ENCODE measurements at regions not wholly inside any gene's neighbourhood (a gene's known extent, or its start where the extent isn't known, plus 50 kb on each side); places are given as distances from the start of the nearest gene placed in this dataset.

DNA sequence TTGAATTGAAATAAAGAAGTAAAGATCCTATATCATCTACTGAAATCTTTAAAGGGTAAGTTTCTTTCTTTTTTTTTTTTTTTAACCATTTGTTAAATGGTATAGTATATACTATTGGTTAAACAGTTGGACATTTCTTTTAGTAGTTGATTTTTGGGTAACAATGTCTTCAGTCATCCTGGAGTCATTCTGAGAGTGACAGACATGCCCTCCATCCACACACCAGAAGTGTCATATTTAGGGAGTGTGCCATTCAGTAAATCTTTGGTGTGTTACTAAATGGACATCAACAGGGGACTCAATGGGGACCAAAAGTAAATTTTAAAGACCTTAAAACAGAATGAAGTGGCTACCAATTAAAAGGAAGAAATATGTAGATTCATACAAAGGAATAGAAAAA, 50.8 kb upstream of the SLC39A10 start:
- no peak for DNase-seq

DNA sequence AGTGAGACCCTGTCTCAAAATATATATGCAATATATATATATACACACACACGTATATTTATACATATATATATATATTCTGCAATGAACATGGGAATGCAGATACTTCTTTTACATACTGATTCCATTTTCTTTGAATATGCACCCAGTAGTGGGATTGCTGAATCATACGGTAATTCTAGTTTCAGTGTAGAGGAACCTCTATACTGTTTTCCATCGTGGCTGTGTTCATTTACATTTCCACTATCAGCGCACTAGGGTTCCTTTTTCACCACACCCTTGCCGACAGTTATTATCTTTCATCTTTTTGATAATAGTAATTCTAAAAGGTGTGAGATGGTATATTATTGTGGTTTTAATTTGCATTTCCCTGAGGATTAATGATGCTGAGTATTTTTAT, 52.3 kb upstream of the SLC39A10 start:
- no peak for DNase-seq

DNA sequence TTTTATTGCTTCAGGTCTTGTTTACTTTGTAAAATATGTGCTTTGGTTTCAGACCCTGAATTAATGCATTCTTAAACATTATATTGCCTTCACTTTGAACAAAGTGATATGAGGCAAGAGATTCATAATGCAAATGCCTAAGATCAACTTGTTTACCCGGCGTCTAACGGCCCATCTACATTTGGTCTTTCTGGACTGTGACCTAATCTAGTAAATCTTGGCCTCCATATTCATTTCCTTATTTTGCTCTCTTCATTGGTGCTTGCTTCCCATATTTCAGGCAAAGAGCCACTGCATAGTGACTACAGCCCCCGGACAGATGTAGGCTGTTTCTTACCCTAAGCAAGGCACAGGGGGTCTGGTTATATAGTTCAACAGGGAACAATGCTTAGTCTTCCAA, 53.0 kb upstream of the SLC39A10 start:
- no peak for DNase-seq

DNA sequence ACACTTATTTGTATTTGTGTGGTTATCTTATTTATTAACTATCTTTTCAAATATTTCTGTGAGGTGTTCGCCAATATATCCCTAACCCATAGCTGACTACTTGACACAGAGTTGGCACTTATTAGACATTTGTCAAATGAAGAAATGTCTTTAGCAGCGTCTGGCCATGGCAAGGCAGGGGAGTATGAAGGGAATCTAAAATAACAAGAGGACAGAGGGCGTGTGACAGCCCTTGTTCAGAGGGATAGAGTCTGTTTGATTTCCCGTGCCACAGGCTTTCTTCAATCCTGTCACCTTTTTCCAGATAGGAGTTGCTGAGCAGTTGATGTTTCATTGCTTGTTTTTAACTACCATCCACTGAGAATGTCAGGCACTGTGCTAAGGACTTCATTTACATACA, 53.6 kb upstream of the SLC39A10 start:
- DNase-seq: no peak

DNA sequence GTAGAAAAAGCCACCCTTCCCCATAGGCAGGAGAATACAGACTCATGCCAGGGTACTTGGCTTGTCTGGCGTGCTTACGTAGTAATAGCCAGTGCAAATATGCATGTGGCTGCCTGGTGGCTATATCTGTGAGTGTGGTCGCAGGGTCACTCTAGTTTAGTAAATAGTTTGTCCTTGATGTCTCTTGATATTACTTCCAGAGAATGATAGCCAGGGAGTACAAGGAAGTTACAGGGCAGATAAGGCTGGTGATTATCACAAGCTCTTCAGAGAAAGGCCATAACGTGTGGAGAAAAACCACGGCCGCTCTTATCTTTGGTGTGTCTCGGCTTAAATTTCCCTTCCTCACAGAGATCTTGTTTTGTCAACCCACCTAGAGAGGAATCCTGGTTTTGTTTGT, 54.3 kb upstream of the SLC39A10 start:
- DNase-seq: no peak

DNA sequence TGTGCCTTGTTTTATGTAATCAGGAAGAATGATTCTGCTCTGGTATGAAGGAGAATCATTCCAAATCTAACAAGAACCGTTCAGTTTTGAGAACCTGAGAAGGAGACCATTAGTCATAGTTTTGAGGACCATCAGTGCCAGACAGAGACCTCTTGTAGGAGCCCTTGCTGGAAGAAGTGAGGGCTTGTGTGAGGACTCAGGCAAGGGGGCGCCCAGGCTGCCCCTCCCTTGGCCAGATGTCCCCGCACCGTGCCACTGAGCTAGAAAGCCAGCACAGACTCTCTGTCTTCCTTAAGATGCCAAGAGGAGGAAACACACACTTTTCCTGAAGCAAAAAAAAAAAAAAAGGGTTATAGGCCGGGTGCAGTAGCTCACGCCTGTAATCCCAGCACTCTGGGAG, 55.7 kb upstream of the SLC39A10 start:
- DNase-seq: no peak

DNA sequence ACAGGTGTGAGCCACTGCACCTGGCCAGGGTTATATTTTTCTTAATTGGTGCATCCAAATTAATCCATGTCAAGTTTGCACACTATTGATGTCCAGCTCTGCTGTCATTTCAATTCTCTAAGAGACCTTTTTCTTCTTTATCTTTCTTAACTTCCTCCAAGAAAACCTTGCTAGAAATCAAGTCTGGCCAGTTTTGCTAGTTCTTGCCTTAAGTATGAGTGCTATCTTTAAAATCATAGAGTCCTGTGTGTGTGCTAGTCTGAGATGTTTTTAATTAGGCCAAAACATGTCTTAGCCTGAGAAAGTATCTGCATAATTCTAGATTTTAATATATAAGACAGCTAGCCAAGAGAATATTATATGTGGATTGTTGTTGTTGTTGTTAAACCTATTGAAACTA, 56.2 kb upstream of the SLC39A10 start:
- no peak for DNase-seq

DNA sequence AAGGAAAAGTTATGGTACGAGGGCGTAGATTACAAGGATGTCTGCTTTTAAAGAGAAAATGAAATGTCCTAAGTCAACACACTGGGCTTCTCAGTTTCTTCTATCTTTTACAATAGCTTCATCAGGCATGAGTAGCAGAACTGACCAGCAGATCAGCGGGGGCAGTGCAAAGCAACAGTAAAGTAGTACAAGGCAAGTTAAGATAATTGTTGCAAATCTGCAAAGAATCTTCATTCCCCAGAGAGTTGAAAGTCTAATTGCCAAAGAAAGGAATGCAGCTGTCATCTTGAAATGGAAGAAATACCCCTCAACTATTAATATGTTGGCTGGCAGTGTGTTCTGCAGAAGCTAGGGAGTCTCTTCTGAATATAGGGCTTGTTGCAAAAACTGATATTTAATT, 60.2 kb upstream of the SLC39A10 start:
- no peak for DNase-seq

DNA sequence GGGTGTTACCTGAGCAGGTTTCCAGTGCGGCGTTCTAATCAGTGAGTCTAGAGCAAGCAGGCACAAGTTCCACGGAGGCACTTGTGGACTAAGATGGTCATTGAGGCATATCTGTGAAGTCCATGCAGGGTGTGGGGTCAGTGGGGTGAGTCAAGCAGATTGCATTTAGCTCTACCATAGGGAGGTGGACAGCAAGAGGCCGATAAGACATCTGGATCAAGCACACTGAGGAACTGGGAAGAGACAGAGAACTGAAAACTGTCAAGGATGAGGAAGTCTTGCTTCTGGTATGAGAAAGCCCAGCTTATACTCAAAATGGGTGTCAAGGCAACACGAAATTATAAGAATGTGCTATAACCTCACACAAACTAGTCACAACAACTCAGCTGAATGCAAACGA, 61.2 kb upstream of the SLC39A10 start:
- DNase-seq: no peak

DNA sequence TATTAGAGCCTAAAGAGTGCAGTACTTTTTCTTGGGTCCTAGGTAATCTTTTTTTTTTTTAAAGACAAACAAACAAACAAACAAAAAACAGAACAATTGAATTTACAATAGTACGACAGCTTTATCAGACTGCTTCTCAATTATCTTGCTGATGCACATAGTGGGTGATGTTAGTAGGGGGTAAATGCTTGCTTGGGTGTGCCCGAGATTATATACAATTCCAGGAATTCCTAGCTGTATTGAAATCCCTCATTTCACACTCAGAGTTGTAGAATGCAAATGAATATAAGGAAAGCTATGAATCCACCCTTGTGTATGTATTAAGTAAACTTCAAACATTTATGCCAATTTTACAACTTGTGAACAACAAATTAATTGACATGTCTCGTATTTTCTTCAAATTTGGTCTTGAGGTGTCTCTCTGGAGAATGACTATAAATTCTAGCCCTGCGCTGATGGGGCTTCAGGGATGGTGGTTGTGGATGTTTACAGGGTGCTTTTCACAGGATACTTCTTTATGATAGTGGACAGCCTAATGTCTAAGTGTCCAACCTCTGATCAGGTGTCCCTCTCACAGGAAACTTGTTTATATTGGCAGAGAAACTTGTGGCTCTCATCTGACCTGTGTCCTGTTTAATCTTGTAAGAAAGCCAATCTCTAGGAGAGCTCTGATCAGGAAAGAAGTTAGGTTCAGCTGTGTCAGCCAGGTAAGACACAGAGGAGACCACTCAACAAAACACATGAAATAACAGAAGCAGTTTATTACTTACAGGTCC, 61.9 kb upstream of the SLC39A10 start:
- DNase-seq: no peak

DNA sequence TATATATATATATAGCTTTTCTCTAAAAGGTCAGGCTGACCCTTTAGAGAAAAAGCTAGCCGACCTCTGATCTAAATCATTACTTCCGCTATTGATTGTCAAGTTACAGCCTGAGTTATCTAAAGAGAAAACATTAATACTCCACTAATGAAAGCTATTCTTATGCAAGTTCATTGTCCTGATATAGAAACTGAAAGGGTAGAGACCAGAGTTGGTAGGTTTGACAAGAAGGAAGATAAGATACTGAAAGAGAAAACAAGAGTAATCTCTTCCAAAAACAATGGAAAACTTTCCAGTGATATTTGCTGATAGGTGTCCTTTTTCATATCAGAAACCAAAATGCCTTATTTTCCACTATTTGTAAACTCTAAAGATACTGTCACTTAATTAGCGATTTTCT, 62.8 kb upstream of the SLC39A10 start:
- DNase-seq: no peak

DNA sequence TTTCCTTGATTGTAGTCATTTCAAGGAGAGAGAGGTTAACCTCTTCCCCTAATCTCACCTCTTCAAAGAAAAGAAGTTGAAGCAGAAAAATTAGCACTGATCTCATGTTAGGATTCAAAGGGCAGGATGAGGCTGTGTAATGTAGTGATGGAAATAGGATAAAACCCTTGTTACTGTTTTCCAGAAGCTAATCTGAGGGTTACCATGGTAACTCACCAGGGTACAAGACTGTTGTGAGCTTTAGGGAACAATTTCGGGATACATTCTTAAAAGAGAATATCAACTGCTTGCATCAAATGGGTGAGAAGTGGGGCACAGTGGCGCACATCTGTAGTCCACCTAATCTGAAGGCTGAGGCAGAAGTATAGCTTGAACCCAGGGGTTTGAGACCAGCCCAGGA, 64.9 kb upstream of the SLC39A10 start:
- no peak for DNase-seq

DNA sequence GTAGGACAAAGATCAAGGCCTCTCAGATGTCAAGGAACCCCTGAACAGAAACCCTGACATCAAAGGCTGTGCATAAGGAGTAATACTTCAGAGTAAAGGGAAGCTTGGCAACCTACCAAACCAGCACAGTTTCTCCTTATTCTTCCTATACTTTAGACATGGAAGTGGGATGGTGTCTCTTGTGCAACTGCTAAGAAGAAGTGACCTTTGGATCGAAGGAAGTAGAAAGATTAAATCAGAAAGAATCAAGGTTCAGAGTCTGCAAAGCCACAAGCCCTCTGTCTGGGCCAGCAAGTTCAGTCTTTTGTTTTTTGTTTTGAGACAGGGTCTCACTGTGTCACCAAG, 66.2 kb upstream of the SLC39A10 start:
- no peak for DNase-seq

DNA sequence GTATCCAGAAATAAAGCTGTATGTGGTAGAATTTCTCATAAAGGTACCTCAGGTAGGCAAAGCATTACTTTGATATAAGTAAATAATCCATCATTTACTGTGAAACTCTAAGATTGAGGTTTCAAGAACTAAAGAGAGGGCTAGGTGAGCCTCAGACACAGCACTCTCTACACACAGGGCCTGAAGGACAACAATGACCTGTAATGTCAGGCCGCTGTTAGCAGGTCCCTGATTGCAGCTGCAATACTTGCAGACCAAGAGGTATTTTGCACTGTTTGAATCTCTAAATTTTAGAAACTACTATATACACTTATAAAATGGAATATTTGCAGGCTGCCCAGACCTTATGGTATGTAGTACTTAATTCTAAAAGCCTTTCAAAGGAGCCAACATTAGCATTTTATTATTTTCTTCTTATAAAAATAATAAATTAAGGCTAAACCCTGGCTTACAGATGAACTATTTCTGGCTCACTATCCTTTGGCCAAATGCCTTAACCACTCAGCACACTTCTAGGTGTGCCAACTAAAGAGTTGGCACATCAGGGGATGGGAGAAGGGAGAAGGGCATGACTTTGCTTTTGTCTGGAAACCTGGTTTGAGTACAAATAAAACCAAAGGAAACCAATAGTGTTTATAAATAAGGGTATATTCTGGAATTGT, 66.7 kb upstream of the SLC39A10 start:
- no peak for DNase-seq

DNA sequence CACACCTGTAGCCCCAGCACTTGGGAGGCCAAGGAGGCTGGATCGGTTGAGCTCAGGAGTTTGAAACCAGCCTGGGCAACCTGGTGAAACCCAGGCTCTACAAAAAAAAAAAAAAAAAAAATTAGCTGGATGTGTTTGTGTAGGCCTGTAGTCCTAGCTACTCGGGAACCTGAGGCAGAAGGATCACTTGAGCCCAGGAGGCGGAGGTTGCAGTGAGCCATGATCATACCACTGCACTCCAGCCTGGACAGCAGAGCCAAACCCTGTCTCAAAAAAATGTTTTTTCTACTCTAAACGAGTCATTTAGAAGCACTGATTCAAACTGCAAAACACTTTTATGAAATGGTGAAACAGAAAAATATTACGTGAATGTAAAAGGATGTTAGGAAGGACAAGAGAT, 69.1 kb upstream of the SLC39A10 start:
- no peak for DNase-seq

DNA sequence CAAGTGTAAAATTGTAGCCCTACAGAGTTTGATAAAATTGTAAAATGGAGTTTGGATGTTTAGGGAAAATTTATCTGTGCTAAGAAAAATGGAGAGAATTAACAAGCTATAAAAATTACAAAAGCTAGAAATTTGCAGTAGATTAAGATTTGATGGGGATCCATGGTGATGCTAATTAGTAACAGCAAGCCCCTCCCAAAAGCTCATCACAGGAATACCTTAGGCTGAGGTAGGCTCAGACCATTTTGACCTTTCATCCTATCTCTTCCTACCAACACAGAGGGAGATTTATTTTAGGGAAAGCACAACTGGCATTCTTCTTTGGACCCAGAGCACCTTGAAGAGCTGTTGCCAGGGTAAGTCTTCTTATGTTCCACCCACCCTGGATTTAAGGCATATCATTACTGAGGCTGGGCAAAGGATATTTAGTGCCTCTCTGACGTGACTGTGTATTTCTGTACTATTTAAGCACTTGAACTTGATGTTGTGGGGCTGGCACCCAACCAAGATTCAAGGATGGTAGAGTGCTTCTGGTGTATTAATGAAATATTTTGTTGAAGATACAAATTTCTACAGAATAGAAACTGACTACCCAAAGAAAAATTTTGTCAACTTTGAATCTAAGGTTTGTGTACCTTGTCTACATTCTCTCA, 70.8 kb upstream of the SLC39A10 start:
- no peak for DNase-seq

DNA sequence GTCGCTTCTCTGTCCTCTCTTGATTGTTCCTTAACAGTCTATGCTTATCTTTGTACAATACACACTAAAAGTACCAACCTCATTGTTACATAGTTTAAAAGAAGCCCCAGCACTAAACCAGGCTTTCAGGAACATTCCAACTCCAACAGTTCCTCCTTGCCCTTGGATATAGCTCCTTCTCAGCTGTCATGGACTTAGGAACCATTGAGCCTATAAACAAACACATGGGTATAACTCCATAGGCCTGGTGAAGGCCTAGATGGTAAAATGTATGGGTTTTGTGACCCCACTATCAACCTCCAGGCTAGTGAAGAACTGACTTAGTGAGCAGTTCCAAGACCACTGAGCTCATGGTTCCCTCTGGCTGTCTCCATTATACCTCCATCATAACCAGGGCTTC, 74.8 kb upstream of the SLC39A10 start:
- DNase-seq: no peak

DNA sequence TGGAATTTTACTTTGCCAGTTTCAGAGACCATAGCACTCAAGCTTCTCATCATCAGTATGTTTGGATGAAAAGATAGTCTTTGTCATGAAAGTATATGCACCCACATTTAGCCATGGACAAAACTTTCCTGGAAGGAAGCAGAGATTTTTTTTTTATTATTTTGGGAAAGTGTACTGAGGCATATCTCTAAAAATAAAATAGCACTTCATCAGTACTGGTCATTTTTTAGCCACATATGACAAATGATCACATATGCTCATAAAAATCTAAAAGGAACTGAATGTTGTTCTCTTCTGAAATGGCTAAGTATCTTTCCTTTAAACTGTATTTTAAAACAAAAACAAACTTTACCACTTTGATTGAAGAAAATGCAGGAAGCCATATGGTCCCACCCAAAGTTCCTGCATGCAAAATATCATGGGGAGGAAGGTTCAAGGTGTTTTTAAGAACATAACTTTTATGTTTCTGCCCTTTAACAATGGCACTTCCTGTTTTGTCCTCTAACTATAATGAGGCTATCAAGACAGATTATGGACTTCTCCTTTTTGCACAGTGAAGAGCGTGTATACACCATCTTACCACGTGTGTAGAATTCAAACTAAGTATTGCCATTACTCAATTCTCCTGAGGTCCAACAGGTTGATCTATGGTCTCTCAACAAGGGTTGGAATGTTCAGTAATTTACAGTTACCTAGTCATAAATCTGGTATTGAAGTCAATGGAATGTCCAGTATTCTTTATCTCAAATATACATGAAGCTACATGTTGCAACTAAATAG, 77.1 kb upstream of the SLC39A10 start:
- no peak for DNase-seq

DNA sequence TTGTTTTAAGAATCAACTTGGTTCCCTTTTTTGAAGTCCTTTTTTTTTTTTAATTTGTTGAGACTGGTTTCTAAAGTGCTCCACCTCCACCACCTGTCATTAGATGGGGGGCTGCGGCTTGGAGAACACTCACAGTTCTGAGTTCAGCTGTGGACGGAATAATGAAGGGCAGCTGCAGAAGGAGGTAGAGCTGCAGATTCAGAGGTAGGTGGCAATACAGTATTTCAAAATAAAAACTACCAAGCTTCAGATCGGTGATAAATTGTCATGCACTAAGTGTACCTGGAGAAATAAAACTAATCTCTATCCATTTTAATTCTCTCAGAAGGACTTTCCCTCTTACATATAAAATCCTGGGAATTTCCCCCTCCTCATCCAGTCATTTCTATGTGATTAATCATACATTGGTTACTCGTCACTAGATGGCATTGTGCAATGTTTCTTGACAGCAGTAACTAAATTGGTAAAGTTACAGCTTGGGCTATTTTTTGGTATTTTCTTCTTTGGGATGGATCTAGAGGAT, 81.1 kb upstream of the SLC39A10 start:
- DNase-seq: no peak

DNA sequence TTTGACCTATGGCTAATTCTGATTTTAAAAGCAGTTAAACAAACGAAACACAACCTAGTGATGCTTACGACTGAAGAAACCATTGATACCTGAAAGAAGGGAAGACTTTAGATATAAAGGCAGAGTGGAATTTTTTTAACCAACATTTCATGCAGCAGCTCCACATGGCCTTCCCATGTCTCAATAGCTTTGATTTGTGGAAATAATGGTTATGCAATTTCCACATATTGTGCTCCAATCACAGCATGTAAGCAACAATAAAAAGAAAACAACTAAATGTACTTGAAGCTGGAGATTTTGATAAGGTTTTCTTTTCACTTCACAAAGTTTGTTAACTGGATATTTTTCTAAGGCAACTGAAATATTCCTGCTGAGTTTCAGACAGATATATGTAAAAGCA, 82.0 kb upstream of the SLC39A10 start:
- no peak for DNase-seq

DNA sequence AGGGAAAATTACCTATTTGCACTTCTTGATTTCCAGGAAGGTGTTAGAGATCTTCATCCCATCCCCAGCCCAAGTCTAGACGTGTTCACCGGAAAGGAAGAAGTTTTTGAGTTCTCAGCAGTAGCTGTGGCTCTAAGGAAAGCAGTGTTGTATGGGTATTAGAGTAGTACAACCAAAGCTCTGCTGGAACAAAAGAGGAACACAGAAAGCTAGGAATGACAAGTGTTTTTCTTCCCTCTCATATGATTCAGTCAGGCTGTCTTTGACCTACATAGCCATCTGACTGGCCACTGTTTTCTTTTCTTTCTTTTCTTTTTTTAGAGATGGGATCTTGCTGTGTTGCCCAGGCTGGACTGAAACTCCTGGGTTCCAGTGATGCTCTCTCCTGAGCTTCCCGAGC, 82.7 kb upstream of the SLC39A10 start:
- DNase-seq: no peak

DNA sequence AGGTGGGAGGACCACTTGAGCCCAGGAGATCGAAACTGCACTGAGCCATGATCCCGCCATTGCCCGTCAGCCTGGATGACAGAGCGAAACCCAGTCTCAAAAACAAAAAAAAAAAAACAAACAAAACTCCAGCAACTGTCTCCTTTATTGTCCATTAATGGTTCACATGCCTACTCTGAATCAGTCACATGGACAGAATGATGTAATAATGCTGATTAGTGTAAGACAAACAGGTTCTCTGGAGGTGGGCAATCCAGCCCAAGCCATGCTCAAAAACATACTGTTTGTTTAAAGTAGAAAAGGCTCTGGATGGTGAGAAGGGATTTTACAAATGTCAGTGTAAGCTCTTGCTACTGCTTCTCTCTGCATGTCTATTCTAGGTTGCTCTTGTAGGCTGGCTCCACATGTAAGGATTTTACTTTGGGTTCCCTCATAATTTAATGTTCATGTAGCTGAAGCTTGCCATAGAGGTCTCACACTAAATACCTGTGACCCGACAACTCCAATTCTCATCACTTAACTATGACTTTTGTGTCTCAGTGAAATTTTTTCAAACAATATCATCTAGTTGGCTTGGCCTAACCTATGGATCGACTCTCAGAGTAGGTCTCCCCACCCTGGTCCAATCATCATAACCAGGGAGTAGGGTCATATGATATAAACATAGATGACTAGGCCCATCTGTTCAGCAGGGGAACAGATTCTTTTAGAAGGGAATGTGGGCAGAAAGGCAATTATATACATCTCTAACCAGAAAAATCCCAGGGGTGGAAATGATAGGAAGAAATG, 83.9 kb upstream of the SLC39A10 start:
- DNase-seq: no peak

DNA sequence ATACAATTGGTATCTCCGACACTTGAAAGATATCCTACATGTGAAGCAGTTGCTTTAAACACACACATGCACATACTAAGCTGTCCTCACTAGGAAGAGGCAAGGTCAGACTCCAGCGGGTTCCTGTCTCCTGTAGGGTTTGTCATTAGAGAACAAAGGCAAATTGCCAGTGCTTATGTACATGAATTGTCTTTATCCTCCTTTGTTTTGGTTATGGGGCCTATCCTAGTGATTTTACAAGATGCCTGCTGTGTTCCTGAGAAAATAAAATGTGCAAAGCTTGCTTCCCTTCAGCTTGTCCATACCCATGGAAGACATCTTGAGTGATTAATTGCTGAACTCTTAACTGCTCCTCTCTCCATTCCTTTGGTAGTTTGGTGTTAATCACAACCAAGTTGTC, 86.7 kb upstream of the SLC39A10 start:
- DNase-seq: no peak

Data from NCI-H2029 treated with DMSO at 0.1 percent for 48 hours (cell line).